LNCAP (cell line): ENCODE measurements at regions not wholly inside any gene's neighbourhood (a gene's known extent, or its start where the extent isn't known, plus 50 kb on each side); places are given as distances from the start of the nearest gene placed in this dataset.

Experiments
- CTCF ChIP-seq: fragments of 450-650 bp; IDR thresholded peaks from 2 replicates; pipeline ENCODE4 v1.5.1; 2017; ENCODE audit warnings: mild to moderate bottlenecking

GRCh38 chr2:150207979-150208378, 279.5 kb downstream of the RND3 start:
- TF ChIP-seq CTCF = no peak

GRCh38 chr2:150204451-150204850, 283.0 kb downstream of the RND3 start:
- no peak for TF ChIP-seq CTCF

GRCh38 chr2:150192701-150193100, 294.8 kb downstream of the RND3 start:
- no peak for TF ChIP-seq CTCF

GRCh38 chr2:150191349-150191748, 296.1 kb downstream of the RND3 start:
- no peak for TF ChIP-seq CTCF

GRCh38 chr2:150190546-150190945, 296.9 kb downstream of the RND3 start:
- TF ChIP-seq CTCF = no peak

GRCh38 chr2:150188800-150189199, 298.7 kb downstream of the RND3 start:
- TF ChIP-seq CTCF = no peak

GRCh38 chr2:150188177-150188576, 299.3 kb downstream of the RND3 start:
- no peak for TF ChIP-seq CTCF

GRCh38 chr2:150182566-150183235, 304.8 kb downstream of the RND3 start:
- TF ChIP-seq CTCF = no peak
